HG02571 (cell line): ENCODE measurements at regions not wholly inside any gene's neighbourhood (a gene's known extent, or its start where the extent isn't known, plus 50 kb on each side); places are given as distances from the start of the nearest gene placed in this dataset.
A peak's percentile ranks its signal among the peaks of the same experiment; 100 is the strongest.
"Not testable (repeated sequence)": the region's sequence is repeated elsewhere in the genome, so short reads cannot be mapped to it uniquely, and the experiment has no call there.

Experiments
- ATAC-seq: cut with Tn5 transposase; IDR thresholded peaks from one replicate; pipeline ENCODE4 v1.9.1; 2021; ENCODE audit warnings: mild to moderate bottlenecking, moderate library complexity; ENCODE audit not compliant: unreplicated experiment

DNA sequence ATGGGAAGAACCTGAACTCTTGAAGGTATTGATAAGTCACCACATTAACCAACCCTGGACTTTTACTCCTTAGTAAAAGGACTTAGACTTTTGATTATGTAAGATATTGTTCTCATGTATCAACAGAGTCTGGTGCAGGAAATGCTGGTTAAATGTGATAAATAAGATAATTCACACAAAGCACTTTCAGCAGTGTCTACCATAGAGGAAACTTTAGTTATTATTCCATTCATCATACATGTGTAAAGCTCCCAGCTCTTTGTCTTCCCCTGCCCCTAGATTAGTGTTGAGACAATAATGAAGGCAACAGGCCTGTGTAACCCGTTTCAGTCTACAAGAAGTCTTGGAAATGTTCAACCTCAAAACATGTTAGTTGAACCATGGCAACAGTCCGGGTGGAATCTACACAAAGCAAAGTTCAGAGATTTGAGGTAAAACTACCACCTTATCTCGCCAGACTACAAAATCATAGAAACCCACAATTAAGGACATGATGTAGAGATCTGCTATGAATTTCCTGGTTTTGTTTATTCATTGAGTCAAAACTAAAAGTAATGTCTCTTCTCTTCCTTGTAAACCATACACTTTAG lies 109.9 kb upstream of the ADO start:
- no peak for ATAC-seq

DNA sequence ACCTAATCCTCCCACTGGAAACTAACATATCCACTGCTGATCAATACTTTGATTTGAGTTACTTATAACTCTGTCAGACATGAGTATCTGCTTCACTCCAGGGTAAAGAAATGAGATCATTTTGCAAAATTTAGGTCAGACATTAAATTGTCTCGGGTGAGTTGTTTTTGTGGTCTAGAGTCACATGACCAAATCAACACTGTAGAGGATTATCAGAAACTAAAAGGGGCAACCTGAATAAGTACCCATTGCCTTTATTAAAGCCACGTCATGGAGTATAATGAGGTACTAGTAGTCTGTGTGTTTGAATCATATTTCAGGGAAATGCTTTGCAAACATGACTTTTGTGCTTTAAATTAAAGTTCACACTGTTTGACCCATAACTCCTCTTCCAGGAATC lies 107.7 kb upstream of the ADO start:
- no peak for ATAC-seq

DNA sequence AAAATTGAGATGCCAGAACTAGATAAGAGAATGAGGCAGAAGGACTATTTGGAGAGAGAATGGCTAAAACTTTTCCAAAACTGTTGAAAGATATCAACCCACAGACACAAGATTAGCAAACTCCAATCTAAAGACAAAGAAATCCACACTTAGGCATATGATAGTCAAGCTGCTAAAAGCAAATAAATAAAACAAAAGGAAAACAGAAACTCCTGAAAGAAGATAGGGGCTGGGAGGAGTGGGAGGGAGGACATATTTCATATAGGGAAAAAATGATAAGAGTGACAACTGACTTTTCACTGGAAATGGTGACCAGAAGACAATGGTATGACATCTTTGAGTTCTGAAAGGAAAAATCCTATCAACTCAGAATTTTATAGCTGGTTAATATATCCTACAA lies 105.4 kb upstream of the ADO start:
- ATAC-seq, result no peak

DNA sequence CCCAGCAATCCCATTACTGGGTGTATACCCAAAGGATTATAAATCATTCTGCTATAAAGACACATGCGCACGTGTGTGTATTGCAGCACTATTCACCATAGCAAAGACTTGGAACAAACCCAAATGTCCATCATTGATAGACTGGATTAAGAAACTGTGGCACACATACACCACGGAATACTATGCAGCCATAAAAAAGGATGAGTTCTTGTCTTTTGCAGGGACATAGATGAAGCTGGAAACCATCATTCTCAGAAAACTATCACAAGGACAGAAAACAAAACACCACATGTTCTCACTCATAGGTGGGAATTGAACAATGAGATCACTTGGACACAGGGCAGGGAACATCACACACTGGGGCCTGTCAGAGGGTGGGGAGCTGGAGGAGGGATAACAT lies 100.4 kb upstream of the ADO start:
- ATAC-seq, result not testable (repeated sequence)

DNA sequence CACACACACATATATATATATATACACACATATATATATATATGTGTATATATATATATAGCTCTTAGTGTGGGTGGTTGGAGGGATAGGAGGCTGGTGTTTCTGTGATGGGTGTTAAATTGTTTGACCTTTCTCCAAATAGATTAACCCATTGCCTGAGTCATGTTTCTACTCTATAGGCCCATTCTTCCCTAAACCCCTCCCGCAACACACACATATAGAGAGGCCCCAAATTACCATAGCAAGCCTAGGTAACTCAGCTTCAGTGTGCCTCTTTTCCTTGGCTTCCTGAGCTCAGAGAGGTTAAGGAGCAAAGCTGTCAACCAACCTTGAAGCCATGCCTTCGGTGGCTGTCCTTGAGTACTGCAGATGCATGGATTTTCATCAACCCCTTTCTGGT lies 98.7 kb upstream of the ADO start:
- no peak for ATAC-seq

DNA sequence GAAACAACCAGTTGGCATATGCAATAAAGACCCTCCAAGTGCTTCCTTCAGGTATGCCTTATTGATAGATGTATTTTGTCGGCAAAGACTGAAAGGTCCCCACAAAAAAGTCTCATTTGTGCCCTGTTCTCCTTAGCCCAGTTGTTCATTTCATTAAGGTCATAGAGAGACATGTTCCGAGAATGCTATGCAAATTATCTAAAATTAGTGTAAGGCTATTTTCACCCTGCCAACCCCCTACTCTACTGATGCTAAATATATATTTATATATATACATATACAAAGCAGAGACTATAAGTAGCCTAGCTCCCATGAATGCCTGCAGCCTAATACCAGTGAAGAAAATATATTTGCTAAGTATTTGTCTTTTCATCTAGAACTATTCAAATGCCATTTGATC lies 96.7 kb upstream of the ADO start:
- peak; percentile 77 for ATAC-seq

DNA sequence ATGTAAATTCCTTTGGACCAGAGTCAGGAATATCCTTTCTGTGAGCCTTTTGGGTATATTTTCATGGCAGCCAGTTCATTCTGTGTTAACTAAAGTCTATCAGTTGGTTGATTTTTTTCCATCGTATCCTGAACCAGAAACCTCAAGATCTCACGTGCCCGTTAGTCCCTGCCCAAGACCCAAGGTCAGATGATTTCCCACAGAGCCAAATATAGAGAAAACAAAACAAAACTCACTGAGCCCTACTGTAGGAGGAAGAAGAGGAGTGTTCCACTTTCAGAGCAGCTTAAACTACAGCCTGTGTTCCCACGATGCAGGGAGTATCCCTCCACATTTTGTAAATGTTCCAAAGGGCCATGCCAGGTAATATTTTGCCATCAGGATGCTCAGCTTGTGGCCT lies 96.0 kb upstream of the ADO start:
- no peak for ATAC-seq

DNA sequence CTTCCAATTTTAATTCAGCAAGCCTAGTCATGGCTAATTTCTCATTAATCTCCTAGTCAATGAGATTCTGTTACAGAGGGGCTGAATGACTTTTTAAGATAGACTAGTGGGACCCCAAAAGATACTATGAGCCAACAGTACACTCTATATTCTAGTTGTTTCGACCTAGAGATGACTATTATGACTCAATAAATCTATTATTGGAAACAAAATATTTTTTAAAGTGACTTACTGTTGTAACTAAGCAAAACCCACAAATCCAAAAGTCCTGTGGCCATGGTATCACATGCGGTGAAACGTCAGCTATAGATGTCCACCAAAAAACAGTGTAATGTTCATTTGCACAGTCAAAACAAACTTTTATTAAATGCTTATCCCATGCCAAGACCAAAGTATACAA lies 95.3 kb upstream of the ADO start:
- no peak for ATAC-seq

DNA sequence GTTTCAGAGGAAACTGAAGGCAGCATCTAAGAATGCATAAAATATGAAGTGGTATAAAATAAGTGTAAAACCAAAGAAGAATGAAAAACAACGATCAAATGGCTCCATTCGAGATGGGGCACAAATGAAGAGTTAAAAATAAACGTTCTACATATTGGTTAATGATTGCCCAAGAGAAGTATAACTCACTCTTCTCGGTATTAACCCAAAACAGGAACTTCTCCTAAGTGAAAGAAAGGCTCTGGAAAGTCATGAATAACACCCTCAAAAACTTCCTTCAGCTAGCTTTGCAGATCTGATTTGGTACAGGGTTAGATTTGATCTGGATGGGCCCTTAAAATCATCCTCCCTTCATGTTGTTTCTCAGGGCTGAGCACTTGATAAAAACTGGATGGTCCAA lies 94.3 kb upstream of the ADO start:
- peak; percentile 40 for ATAC-seq

DNA sequence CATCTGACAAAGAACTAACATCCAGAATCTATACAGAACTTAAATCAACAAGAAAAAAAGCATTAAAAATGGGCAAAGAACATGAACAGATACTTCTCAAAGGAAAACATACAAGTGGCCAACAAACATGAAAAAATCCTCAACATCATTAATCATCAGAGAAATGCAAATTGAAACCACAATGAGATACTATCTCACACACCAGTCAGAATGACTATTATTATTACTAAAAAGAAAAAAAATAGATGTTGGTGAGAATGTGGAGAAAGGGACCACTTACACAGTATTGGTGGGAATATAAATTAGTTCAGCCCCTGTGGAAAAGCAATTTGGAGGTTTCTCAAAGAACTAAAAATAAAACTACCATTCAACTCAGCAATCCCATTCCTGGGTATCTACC lies 89.1 kb upstream of the ADO start:
- ATAC-seq, result no peak

DNA sequence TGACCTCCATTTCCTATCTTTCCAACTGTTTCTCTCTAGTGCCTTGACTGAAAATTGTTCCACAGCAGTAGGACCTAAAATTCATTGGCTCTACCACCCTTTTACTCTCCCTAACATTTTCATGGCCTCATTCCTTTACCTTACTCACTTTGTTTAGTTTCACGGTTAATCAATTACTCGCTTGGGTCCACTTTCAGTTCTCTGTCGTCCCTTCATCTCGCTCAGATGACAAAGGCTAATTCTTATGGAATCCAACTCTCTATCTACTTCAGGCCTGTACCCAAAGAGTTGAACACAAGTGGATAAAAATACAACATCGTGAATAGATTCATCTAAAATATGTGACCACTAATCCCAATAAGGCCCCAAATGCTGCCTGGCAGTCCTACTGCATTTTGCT lies 85.9 kb upstream of the ADO start:
- ATAC-seq, result no peak

DNA sequence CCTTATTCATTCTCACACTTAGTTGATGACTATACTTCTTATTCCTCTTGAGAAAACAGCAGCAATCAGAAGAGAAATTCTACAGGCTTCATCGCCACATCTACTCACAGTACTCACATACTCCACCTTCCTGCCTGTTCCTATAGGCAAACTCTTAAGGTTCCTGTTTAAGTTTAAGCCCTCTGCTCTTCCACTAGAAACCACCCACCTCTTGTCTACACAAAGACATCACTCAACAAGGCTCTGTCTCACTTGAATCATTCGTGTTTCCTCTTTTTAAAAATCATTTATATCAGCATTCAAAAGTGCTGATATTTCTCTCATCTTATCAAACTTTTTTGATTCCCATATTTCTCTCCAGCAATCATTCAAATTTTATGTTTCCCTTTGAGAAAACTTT lies 85.5 kb upstream of the ADO start:
- ATAC-seq, result no peak

DNA sequence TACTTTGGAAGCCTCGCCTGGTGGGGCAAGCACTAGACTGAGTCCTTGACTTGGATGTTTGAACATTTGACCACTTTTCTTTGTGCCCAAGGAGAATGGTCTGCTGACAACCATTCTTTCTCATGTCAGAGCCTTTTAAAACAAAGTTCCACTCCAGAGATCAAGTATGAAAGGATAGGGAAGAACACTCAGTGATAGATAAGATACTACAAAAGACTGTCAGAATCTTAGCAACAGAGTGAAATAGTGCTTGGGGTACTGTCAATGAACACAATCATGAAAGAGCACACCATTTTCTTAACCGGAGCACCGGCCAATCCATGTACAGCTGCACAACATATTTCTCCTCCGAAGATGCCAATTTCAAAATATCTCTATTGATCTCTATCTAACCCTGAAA lies 82.8 kb upstream of the ADO start:
- ATAC-seq, result no peak

DNA sequence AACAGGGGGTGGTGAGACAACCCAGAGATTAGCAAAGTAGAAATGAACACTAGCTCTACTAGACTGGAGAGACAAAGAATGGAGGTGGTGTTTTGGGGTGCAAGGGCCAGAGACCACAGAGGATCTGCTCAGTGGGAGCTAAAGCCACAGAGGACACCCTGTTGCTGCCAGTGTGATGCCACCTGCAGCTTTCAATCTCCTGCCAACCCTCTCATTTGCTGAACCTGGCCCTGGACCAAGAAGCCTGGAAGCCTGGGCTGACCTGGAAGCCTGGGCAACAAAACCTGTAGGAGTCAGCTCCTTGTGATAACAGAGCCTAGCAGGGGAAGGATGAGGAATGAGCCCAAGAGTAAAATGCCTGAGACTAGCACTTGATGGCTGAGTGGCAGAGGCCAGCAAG lies 81.1 kb upstream of the ADO start:
- no peak for ATAC-seq

DNA sequence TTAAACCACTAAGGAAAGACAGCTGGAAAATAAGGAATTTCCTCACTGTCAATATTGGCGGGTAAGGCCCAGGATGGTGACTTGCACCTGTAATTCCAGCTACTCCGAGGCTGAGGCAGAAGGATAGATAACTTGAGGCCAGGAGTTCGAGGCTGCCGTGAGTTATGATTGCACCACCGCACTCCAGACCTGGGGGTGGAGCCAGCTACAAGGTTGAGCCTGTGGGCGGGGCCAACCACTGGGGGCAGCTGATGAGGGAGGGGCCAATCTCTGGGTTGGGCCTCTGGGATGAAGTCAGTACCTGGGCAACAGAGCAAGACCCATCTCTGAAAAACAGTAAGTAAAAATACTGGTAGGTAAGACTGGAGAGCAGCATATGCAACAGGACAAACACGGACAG lies 80.1 kb upstream of the ADO start:
- ATAC-seq, result no peak

DNA sequence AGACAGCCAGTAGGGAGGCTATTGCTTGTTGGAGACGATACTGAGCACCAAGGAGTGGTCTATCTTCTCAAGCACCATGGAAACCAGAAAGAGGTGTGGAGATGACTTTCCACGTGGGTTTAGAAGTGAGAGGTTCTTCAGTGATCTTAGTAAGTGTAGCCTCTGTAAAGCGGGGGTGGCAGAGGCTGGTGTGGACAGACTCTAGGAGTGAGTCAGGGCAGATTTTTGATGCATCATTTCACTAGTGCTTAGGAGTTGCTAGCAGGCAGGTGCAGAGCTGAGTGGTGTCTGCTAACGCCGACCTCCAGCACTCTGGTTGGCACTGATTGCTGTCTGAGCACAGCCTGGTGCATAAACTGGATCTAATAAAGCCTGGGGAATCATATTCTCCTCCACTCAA lies 78.4 kb upstream of the ADO start:
- ATAC-seq, result peak; percentile 97

DNA sequence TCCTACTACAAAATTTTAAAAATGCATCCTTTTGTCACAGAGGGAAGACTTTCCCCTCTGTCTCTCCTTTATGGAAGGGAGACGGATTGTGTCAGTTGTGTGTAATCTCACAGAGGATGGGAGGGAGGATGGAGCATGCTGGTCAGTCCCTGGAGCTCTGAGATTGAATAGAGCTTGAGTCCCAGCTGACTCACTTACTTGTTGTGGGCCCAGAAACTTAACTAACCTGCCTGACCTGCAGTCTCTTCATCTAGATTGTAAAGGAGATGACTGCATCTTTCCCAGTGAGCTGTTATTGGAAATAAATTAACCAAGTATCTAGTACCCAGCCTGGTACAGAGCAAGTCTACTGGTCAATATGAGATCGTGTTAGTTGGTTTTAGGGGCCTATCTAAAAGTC lies 77.9 kb upstream of the ADO start:
- ATAC-seq, result no peak

DNA sequence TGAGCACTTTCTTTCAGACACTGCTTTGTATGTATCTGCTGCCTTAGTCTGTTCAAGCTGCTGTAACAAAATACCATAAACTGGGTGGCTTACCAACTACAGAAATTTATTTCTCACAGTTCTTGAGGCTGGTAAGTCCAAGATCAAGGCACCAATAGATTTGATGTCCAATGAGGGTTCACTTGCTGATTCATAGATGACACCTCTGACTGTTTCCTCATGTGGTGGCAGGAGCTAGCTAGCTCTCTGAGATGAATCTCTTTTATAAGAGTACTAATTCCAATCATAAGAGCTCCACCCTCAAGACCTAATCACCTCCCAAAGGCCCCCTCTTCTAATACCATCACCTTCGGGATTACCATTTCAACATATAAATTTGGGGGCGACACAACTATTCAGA lies 76.6 kb upstream of the ADO start:
- ATAC-seq, result no peak

DNA sequence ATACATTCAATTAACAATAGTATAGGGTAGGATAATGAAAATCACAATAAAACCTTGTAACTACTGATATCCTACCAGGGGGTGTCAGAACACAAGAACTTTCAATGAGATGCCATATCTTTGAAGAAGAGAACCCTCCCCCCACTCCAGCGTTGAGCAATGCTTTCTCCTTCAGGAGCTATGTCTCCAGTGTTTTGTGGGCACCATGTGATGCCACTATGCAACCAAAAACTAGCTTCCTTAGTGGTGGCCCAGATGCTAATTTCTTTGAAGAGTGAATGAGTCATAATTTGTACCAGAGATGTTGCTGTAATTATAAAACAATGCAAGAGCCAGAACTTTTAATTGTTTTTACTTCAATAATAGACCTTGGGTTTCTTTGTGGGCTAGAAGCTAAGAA lies 76.0 kb upstream of the ADO start:
- ATAC-seq, result no peak

DNA sequence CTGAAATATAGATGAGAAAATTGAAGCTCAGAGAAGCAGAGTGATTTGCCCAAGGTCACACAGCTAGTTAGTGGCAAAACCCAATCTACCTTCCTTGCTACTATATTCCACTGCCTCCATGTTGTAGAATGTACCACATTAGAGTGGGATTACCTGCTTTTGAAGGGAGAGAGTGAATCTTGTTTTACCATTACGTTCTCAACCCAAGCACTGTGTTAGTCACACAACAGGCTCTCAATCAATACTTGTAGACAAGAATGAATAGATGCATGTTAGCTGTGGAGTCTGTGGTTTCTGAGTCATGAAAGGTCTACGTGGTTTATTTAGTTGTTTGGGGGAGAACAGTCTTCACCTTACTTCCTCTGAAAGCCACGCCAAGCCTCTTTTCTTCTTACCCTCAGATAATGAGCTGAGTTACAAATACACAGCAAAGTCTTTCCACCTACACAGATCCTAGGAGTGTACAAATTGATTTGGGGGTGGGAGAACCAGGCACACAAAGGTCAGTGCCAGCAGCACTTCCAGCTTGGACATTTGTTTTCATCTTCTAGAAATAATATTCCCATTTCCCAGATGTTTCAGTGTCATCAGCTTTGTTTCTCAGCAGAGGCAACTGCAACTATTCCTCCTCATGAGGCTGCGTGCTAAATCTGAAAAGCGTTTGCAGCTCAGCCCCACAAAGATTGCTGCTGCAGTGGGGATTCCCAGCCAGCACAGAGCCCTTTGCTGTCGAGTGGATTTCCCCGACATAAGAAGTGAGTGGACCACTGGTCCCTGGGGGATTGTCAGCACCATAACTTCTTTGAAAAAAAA lies 71.5 kb upstream of the ADO start:
- ATAC-seq, result peak; percentile 81

DNA sequence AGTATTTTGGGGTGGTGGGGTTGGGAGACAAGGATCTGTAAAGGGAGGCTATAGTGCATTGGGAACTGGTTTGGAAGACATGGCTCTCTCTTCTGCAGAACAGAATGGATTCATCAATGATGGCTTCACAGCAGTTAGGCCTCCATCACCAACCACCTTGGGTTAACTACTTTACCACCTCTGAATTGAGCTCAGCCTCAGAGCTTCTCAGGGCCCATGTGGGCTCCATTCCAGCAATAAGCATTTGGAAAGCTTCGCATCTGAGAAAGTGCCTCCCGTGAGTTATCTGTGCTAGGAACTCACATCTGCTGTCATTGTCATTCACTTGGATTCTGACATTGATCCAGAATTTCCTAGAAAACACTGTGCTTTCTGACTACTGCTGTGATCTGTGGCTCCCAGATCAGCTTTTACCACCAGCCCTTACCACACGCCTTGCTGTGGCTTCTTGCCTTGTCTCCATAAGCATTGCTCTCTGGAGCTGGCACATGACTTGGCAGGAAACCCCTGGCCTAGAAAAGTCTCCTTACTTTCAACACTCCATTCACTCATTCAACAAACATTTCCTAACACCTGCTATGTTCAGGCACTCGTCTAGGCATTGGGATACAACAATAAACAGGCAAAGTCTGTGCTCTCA lies 70.7 kb upstream of the ADO start:
- ATAC-seq, result peak; percentile 6

DNA sequence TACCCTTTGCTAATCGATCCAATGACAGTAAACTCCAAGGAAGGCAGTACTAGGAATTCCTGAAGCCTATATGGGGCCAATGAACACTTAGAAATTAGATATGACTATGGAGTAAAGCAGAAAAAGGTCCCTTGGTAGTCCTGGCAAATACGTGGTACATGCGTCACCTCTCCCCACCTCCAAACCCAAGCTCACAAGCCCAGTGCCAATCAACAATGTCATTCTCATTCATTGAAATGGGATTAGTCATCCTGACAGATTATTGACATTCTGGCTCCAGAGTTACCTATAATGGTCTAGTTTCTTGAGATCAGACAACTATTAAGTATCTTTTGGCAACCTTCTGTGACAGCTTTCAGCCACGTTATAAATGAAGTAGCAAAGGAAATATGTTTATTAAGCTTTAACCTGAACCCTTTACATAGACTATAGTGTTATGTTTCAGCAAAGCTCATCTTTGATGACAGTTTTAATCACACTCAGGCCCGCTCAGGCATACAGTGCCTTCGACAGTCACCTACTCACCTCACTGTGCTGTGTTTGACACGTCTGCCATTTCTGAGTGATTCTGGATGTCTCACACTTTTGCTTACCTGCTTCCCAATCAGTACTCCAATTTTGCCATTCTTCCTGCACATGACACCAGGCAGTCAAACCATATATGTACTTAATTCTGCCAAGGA lies 69.6 kb upstream of the ADO start:
- ATAC-seq, result no peak
